Transverse colon (tissue), 4 donors: ENCODE measurements at regions not wholly inside any gene's neighbourhood (a gene's known extent, or its start where the extent isn't known, plus 50 kb on each side); places are given as distances from the start of the nearest gene placed in this dataset.
"Not testable (repeated sequence)": the region's sequence is repeated elsewhere in the genome, so short reads cannot be mapped to it uniquely, and the experiment has no call there.

Source experiments
- DNase-seq: peaks from one replicate; pipeline ENCODE4 v3.0.0-alpha.2; 2019
- H3K27ac ChIP-seq, 4 donors: fragments of 200-600 bp; sonication (generic); 2 replicates each; pipeline ENCODE4 v1.5.1; 2016 to 2018; ENCODE audit warnings: inconsistent platforms in 4 of 4
- H3K27me3 ChIP-seq: fragments of 200-600 bp; sonication (generic); 2 replicates; pipeline ENCODE4 v1.5.1; 2017; ENCODE audit warnings: inconsistent platforms
- H3K36me3 ChIP-seq, 4 donors: fragments of 200-600 bp; sonication (generic); 2 replicates each; pipeline ENCODE4 v1.5.1; 2017 to 2019; ENCODE audit warnings: inconsistent platforms in 4 of 4
- H3K4me1 ChIP-seq, 4 donors: fragments of 200-600 bp; sonication (generic); 2 replicates each; pipeline ENCODE4 v1.5.1; 2017 to 2020; ENCODE audit warnings: inconsistent platforms in 4 of 4
- H3K4me3 ChIP-seq, 4 donors: fragments of 200-600 bp; sonication (generic); 1 replicate in 1 of 4; 2 replicates in 3 of 4; pipeline versions ENCODE4 v1.5.1 to v1.6.1; 2017 to 2019; ENCODE audit warnings: inconsistent platforms in 4 of 4
- H3K9me3 ChIP-seq, 2 donors: fragments of 200-600 bp; sonication (generic); 2 replicates each; pipeline ENCODE4 v1.5.1; 2017 to 2019; ENCODE audit warnings: inconsistent platforms in 2 of 2
- CTCF ChIP-seq, 5 experiments: fragments of 200-600 bp in 3 of 5; fragments of 450-650 bp in 2 of 5; sonication (generic) in 3 of 5; IDR thresholded peaks; 1 replicate in 2 of 5; 2 replicates in 3 of 5; pipeline ENCODE4 v1.5.1; 2016 to 2017; ENCODE audit warnings: antibody characterized with exemption in 5 of 5, inconsistent platforms in 3 of 5, mild to moderate bottlenecking in 2 of 5, moderate library complexity in 1 of 5
- EP300 ChIP-seq: sonication (generic); formaldehyde crosslinking; IDR thresholded peaks from one replicate; pipeline ENCODE4 v1.6.1; 2017; ENCODE audit warnings: antibody characterized with exemption, low read depth
- POLR2A ChIP-seq: fragments of 450-650 bp; IDR thresholded peaks from one replicate; pipeline ENCODE4 v1.6.1; 2016; ENCODE audit warnings: antibody characterized with exemption, mild to moderate bottlenecking, moderate library complexity
- POLR2AphosphoS5 ChIP-seq, 3 donors: sonication (generic); formaldehyde crosslinking; IDR thresholded peaks; one replicate each; pipeline ENCODE4 v1.6.1; 2016; ENCODE audit warnings: antibody characterized with exemption in 3 of 3
- WGBS, 2 donors: methylation state at CpG; one replicate each; pipeline ENCODE4 v1.1.5; 2018; ENCODE audit warnings: low coverage in 1 of 2; 5-methylcytosine and 5-hydroxymethylcytosine counted together
- in situ Hi-C, 4 donors: fragments of 200-750 bp; cut with MboI; loops; one replicate each; pipeline versions ENCODE4 v1.15.0 to v1.15.1; 2017; ENCODE audit warnings: low sequenced_read_pairs in 3 of 4, low pct_ligation_motif_present in 1 of 4, low pct_unique_long_range_greater_than_20kb in 1 of 4
- intact Hi-C: fragments of 100-400 bp; cut with DNase I; formaldehyde crosslinking; loops from one replicate; pipeline ENCODE4 v1.15.1; 2023; ENCODE audit warnings: low total_unique reads

GRCh38 chr20:53867741-53868351 is 202.5 kb downstream of the BCAS1 start:
- WGBS, 2 donors, result 63 to 76% methylated on average over 6 of the region's 6 CpGs
- no peak for DNase-seq
- Histone ChIP-seq H3K27me3 (no peaks in the 10 kb centered on the region), H3K4me3 (peak overlapping the region in 1 of 4 donors; percentile 4), H3K27ac (peak overlapping the region; percentile 86 to 91 (median 88)), H3K36me3 (no peaks in the 10 kb centered on the region), H3K9me3 (no peaks in the 10 kb centered on the region), H3K4me1 (peaks cover 35 to 86% (median 65%) of the 10 kb centered on the region in 4 donors)
- no peak for TF ChIP-seq POLR2AphosphoS5 (IDR thresholded peaks at IDR 0.05)
- TF ChIP-seq CTCF (IDR thresholded peaks at IDR 0.05), result no peak
- no peak for TF ChIP-seq EP300
- no peak for TF ChIP-seq POLR2A
- intact Hi-C loops (no loop called here), in situ Hi-C loops (no loop called here)

- DNase-seq, result no peak
- in situ Hi-C loops, result no loop called here
- no peaks in the 10 kb centered on the region for H3K27me3 ChIP-seq
- H3K4me1 ChIP-seq, result peaks cover 32 to 78% (median 57%) of the 10 kb centered on the region in 4 donors
- no peaks in the 10 kb centered on the region for H3K9me3 ChIP-seq
- H3K4me3 ChIP-seq, result peak overlapping the region in 1 of 4 donors; percentile 4
- 32 to 44% methylated on average over 10 to 11 of the region's 11 CpGs for WGBS, 2 donors
- intact Hi-C loops, result no loop called here
- H3K27ac ChIP-seq, result peak overlapping the region; percentile 86 to 91 (median 88)
- TF ChIP-seq EP300 (no peak), POLR2A (no peak), CTCF (IDR thresholded peaks at IDR 0.05) (no peak), POLR2AphosphoS5 (IDR thresholded peaks at IDR 0.05) (no peak)
- H3K36me3 ChIP-seq, result no peaks in the 10 kb centered on the region
Measured at GRCh38 chr20:53866794-53867740, 203.3 kb downstream of the BCAS1 start.

GRCh38 chr20:53865901-53866793 is 204.2 kb downstream of the BCAS1 start:
- peak; percentile 53 for DNase-seq
- H3K36me3 ChIP-seq, result no peaks in the 10 kb centered on the region
- no peaks in the 10 kb centered on the region for H3K9me3 ChIP-seq
- in situ Hi-C loops (no loop called here), intact Hi-C loops (no loop called here)
- WGBS, 2 donors, result 10 to 24% methylated on average over 4 to 7 of the region's 7 CpGs
- TF ChIP-seq POLR2AphosphoS5 (IDR thresholded peaks at IDR 0.05) (peak in 1 of 3 donors; percentile 46), CTCF (IDR thresholded peaks at IDR 0.05) (no peak), POLR2A (no peak)
- H3K27me3 ChIP-seq, result no peaks in the 10 kb centered on the region
- H3K4me1 ChIP-seq, result peaks cover 25 to 69% (median 50%) of the 10 kb centered on the region in 4 donors
- H3K27ac ChIP-seq, result peak overlapping the region; percentile 86 to 91 (median 88)
- peak overlapping the region in 1 of 4 donors; percentile 9 for H3K4me3 ChIP-seq

GRCh38 chr20:53864765-53865683 is 205.4 kb downstream of the BCAS1 start:
- H3K36me3 ChIP-seq, intact Hi-C loops, DNase-seq, H3K27me3 ChIP-seq, in situ Hi-C loops, H3K9me3 ChIP-seq: not testable (repeated sequence)
- 43 to 63% methylated on average over 7 to 13 of the region's 13 CpGs for WGBS, 2 donors
- H3K27ac ChIP-seq, result peak overlapping the region; percentile 86 to 91 (median 88)
- H3K4me3 ChIP-seq, result peak overlapping the region in 1 of 4 donors; percentile 9
- peaks cover 22 to 63% (median 42%) of the 10 kb centered on the region in 4 donors for H3K4me1 ChIP-seq

- WGBS, 2 donors, result 50 to 52% methylated on average over 10 of the region's 10 CpGs
- H3K36me3 ChIP-seq, H3K9me3 ChIP-seq, H3K4me3 ChIP-seq, H3K27me3 ChIP-seq, intact Hi-C loops, in situ Hi-C loops, DNase-seq: not testable (repeated sequence)
- Histone ChIP-seq H3K27ac (peak overlapping the region; percentile 86 to 91 (median 88)), H3K4me1 (peaks cover 16 to 60% (median 39%) of the 10 kb centered on the region in 4 donors)
Measured at GRCh38 chr20:53863923-53864641, 206.3 kb downstream of the BCAS1 start.

- H3K4me3 ChIP-seq, H3K36me3 ChIP-seq, H3K27me3 ChIP-seq, DNase-seq, in situ Hi-C loops, intact Hi-C loops, H3K9me3 ChIP-seq: not testable (repeated sequence)
- Histone ChIP-seq H3K27ac (peak overlapping the region in 3 of 4 donors; percentile 86 to 91 (median 86)), H3K4me1 (peaks cover 16 to 65% (median 40%) of the 10 kb centered on the region in 4 donors)
- WGBS, 2 donors, result 61 to 70% methylated on average over 2 to 3 of the region's 3 CpGs
Measured at GRCh38 chr20:53863535-53863922, 206.9 kb downstream of the BCAS1 start.
